ENCODE measurements at regions not wholly inside any gene's neighbourhood (a gene's known extent, or its start where the extent isn't known, plus 50 kb on each side); places are given as distances from the start of the nearest gene placed in this dataset.

- Histone ChIP-seq H3K27ac (peak overlapping the region; percentile 80 to 93 (median 82)), H3K4me1 (peaks cover 0 to 37% (median 16%) of the 10 kb centered on the region in 4 donors), H3K36me3 (no peaks in the 10 kb centered on the region), H3K9me3 (no peaks in the 10 kb centered on the region), H3K4me3 (peak overlapping the region; percentile 7 to 12 (median 10)), H3K27me3 (no peaks in the 10 kb centered on the region)
- TF ChIP-seq POLR2A (IDR thresholded peaks at IDR 0.05): no peak
- TF ChIP-seq, protein P1, sequence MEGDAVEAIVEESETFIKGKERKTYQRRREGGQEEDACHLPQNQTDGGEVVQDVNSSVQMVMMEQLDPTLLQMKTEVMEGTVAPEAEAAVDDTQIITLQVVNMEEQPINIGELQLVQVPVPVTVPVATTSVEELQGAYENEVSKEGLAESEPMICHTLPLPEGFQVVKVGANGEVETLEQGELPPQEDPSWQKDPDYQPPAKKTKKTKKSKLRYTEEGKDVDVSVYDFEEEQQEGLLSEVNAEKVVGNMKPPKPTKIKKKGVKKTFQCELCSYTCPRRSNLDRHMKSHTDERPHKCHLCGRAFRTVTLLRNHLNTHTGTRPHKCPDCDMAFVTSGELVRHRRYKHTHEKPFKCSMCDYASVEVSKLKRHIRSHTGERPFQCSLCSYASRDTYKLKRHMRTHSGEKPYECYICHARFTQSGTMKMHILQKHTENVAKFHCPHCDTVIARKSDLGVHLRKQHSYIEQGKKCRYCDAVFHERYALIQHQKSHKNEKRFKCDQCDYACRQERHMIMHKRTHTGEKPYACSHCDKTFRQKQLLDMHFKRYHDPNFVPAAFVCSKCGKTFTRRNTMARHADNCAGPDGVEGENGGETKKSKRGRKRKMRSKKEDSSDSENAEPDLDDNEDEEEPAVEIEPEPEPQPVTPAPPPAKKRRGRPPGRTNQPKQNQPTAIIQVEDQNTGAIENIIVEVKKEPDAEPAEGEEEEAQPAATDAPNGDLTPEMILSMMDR (IDR thresholded peaks at IDR 0.05): peak in 1 of 4 donors; percentile 9
- intact Hi-C loops (cut with DNase I): no loop called here
- DNase-seq (peak in 2 of 3 donors; percentile 36 to 87), ATAC-seq (peak; percentile 79 to 90 (median 84))
- WGBS (ENCODE audit: insufficient coverage, low coverage, low lambda C conversion rate, missing lambda C conversion rate): 14% methylated on average over 6 of the region's 6 CpGs
Measured at GRCh38 chr12:92070864-92071445, 74.7 kb downstream of the BTG1 start.

- peak; percentile 52 to 82 (median 81) for DNase-seq
- peak overlapping the region; percentile 80 to 93 (median 82) for H3K27ac ChIP-seq
- H3K4me3 ChIP-seq: peak overlapping the region; percentile 7 to 12 (median 10)
- no peak for TF ChIP-seq POLR2A (IDR thresholded peaks at IDR 0.05)
- TF ChIP-seq, protein P1 (IDR thresholded peaks at IDR 0.05): peak in 3 of 4 donors; percentile 12 to 18 (median 12)
- H3K9me3 ChIP-seq: no peaks in the 10 kb centered on the region
- H3K27me3 ChIP-seq: no peaks in the 10 kb centered on the region
- intact Hi-C loops (cut with DNase I): no loop called here
- peaks cover 0 to 40% (median 19%) of the 10 kb centered on the region in 4 donors for H3K4me1 ChIP-seq
- no peaks in the 10 kb centered on the region for H3K36me3 ChIP-seq
- WGBS (ENCODE audit: insufficient coverage, low coverage, low lambda C conversion rate, missing lambda C conversion rate): 33% methylated on average over 8 of the region's 8 CpGs
- ATAC-seq: peak; percentile 74 to 85 (median 80)
Measured at GRCh38 chr12:92070054-92070863, 75.4 kb downstream of the BTG1 start.

- DNase-seq: no peak
- H3K27me3 ChIP-seq: no peaks in the 10 kb centered on the region
- no peaks in the 10 kb centered on the region for H3K9me3 ChIP-seq
- intact Hi-C loops (cut with DNase I): no loop called here
- no peak for ATAC-seq
- peak overlapping the region in 1 of 3 donors; percentile 93 for H3K27ac ChIP-seq
- H3K4me1 ChIP-seq: peaks cover 0 to 52% (median 28%) of the 10 kb centered on the region in 4 donors
- no peak overlapping the region for H3K4me3 ChIP-seq
- no peaks in the 10 kb centered on the region for H3K36me3 ChIP-seq
- TF ChIP-seq, protein P1 (IDR thresholded peaks at IDR 0.05): no peak
- TF ChIP-seq POLR2A (IDR thresholded peaks at IDR 0.05): no peak
- 28% methylated on average over 1 of the region's 1 CpG for WGBS (ENCODE audit: insufficient coverage, low coverage, low lambda C conversion rate, missing lambda C conversion rate)
Measured at GRCh38 chr12:92068459-92068858, 77.2 kb downstream of the BTG1 start.

GRCh38 chr12:92065639-92066038 lies 80.0 kb downstream of the BTG1 start:
- DNase-seq: no peak
- intact Hi-C loops (cut with DNase I): no loop called here
- Histone ChIP-seq H3K36me3 (no peaks in the 10 kb centered on the region), H3K27me3 (no peaks in the 10 kb centered on the region), H3K27ac (peak overlapping the region; percentile 61 to 79 (median 74)), H3K4me1 (peaks cover 0 to 53% (median 29%) of the 10 kb centered on the region in 4 donors), H3K4me3 (peak overlapping the region in 1 of 3 donors; percentile 15), H3K9me3 (no peaks in the 10 kb centered on the region)
- 26% methylated on average over 2 of the region's 2 CpGs for WGBS (ENCODE audit: insufficient coverage, low coverage, low lambda C conversion rate, missing lambda C conversion rate)
- no peak for TF ChIP-seq POLR2A (IDR thresholded peaks at IDR 0.05)
- TF ChIP-seq, protein P1 (IDR thresholded peaks at IDR 0.05): no peak
- peak in 3 of 4 donors; percentile 45 to 46 (median 46) for ATAC-seq

All from right lobe of liver (tissue), 6 donors.